ENCODE measurements at regions not wholly inside any gene's neighbourhood (a gene's known extent, or its start where the extent isn't known, plus 50 kb on each side); places are given as distances from the start of the nearest gene placed in this dataset.

- DNase-seq = no peak
Measured at GRCh38 chr11:127670374-127671119, 670.0 kb upstream of the KIRREL3 start.

- DNase-seq = no peak
Measured at GRCh38 chr11:127656116-127656836, 655.7 kb upstream of the KIRREL3 start.

- no peak for DNase-seq
Measured at GRCh38 chr11:127653076-127653475, 652.5 kb upstream of the KIRREL3 start.

- DNase-seq = no peak
Measured at GRCh38 chr11:127651888-127652221, 651.3 kb upstream of the KIRREL3 start.

- no peak for DNase-seq
Measured at GRCh38 chr11:127651175-127651887, 650.8 kb upstream of the KIRREL3 start.

- no peak for DNase-seq
Measured at GRCh38 chr11:127649958-127650357, 649.4 kb upstream of the KIRREL3 start.

GRCh38 chr11:127649071-127649470, 648.5 kb upstream of the KIRREL3 start:
- DNase-seq = no peak

- no peak for DNase-seq
Measured at GRCh38 chr11:127648583-127648982, 648.0 kb upstream of the KIRREL3 start.

- DNase-seq = no peak
Measured at GRCh38 chr11:127644366-127644765, 643.8 kb upstream of the KIRREL3 start.

GRCh38 chr11:127643268-127644058, 642.9 kb upstream of the KIRREL3 start:
- peak; percentile 31 for DNase-seq

GRCh38 chr11:127640561-127641451, 640.2 kb upstream of the KIRREL3 start:
- DNase-seq = peak; percentile 93

GRCh38 chr11:127639916-127640315, 639.3 kb upstream of the KIRREL3 start:
- no peak for DNase-seq

- no peak for DNase-seq
Measured at GRCh38 chr11:127632976-127633680, 632.6 kb upstream of the KIRREL3 start.

- no peak for DNase-seq
Measured at GRCh38 chr11:127632546-127632945, 632.0 kb upstream of the KIRREL3 start.

GRCh38 chr11:127631974-127632373, 631.4 kb upstream of the KIRREL3 start:
- no peak for DNase-seq

- DNase-seq = no peak
Measured at GRCh38 chr11:127629200-127629599, 628.6 kb upstream of the KIRREL3 start.

- no peak for DNase-seq
Measured at GRCh38 chr11:127628458-127628785, 627.9 kb upstream of the KIRREL3 start.

GRCh38 chr11:127627629-127628457, 627.3 kb upstream of the KIRREL3 start:
- peak; percentile 91 for DNase-seq

- no peak for DNase-seq
Measured at GRCh38 chr11:127627204-127627603, 626.6 kb upstream of the KIRREL3 start.

GRCh38 chr11:127625402-127625801, 624.8 kb upstream of the KIRREL3 start:
- no peak for DNase-seq

All from DMS79 treated with DMSO at 0.1 percent for 48 hours (cell line).